MM.1S (cell line): ENCODE measurements at regions not wholly inside any gene's neighbourhood (a gene's known extent, or its start where the extent isn't known, plus 50 kb on each side); places are given as distances from the start of the nearest gene placed in this dataset.

ENCODE experiments used
- DNase-seq: peaks from one replicate; pipeline ENCODE4 v3.0.0-alpha.2; 2015
- H2AFZ ChIP-seq: fragments of 300-600 bp; sonication (generic); 2 replicates; pipeline ENCODE4 v1.6.0; 2016; ENCODE audit warnings: antibody characterized with exemption, low read length
- H3F3A ChIP-seq: fragments of 300-600 bp; sonication (generic); 2 replicates; pipeline ENCODE4 v1.6.1; 2016; ENCODE audit warnings: mild to moderate bottlenecking, antibody characterized with exemption, low read length, moderate library complexity, mixed read lengths; ENCODE audit not compliant: insufficient read depth
- H3K27ac ChIP-seq: fragments of 300-600 bp; sonication (generic); 2 replicates; pipeline ENCODE4 v1.5.1; 2016; ENCODE audit warnings: mild to moderate bottlenecking, low read length
- H3K27me3 ChIP-seq: fragments of 300-600 bp; sonication (generic); replicated peaks from 2 replicates; pipeline ENCODE4 v1.6.0; 2016; ENCODE audit warnings: low read length; ENCODE audit not compliant: insufficient read depth
- H3K36me3 ChIP-seq: fragments of 300-600 bp; sonication (generic); replicated peaks from 2 replicates; pipeline ENCODE4 v1.6.1; 2016; ENCODE audit warnings: mild to moderate bottlenecking, low read length, mixed read lengths; ENCODE audit not compliant: insufficient read depth
- H3K4me1 ChIP-seq: fragments of 300-600 bp; sonication (generic); 2 replicates; pipeline ENCODE4 v1.6.1; 2016; ENCODE audit warnings: low read length, mixed read lengths
- H3K4me2 ChIP-seq: fragments of 300-600 bp; sonication (generic); 2 replicates; pipeline ENCODE4 v1.6.0; 2016; ENCODE audit warnings: low read depth, low read length
- H3K4me3 ChIP-seq: fragments of 300-600 bp; sonication (generic); 2 replicates; pipeline ENCODE4 v1.5.1; 2016; ENCODE audit warnings: low read length, mixed read lengths
- H3K79me2 ChIP-seq: fragments of 300-600 bp; sonication (generic); 2 replicates; pipeline ENCODE4 v1.6.1; 2016; ENCODE audit warnings: mixed run types, low read length, mixed read lengths
- H3K9ac ChIP-seq: fragments of 300-600 bp; sonication (generic); 2 replicates; pipeline ENCODE4 v1.6.1; 2016; ENCODE audit warnings: low read length, mixed read lengths
- H3K9me2 ChIP-seq: fragments of 300-600 bp; sonication (generic); replicated peaks from 2 replicates; pipeline ENCODE4 v1.6.1; 2016; ENCODE audit warnings: mild to moderate bottlenecking, low read length, mixed read lengths; ENCODE audit not compliant: insufficient read depth
- H3K9me3 ChIP-seq: fragments of 300-600 bp; sonication (generic); replicated peaks from 2 replicates; pipeline ENCODE4 v1.6.1; 2016; ENCODE audit warnings: mild to moderate bottlenecking, low read length, mixed read lengths; ENCODE audit not compliant: insufficient read depth
- H4K20me1 ChIP-seq: fragments of 300-600 bp; sonication (generic); 2 replicates; pipeline ENCODE4 v1.6.1; 2016; ENCODE audit warnings: mild to moderate bottlenecking, low read length, moderate library complexity, mixed read lengths; ENCODE audit not compliant: insufficient read depth
- EZH2 ChIP-seq: fragments of 300-600 bp; sonication (generic); optimal IDR thresholded peaks from 2 replicates; pipeline ENCODE3; 2017; ENCODE audit warnings: low read depth, mild to moderate bottlenecking, antibody characterized with exemption, low read length, mixed read lengths
- EZH2phosphoT487 ChIP-seq: fragments of 300-600 bp; sonication (generic); IDR thresholded peaks from 2 replicates; pipeline ENCODE4 v1.6.1; 2018; ENCODE audit warnings: antibody characterized with exemption, low read length
- TF ChIP-seq, protein P1 (sequence below): fragments of 300-600 bp; sonication (generic); IDR thresholded peaks from 2 replicates; pipeline ENCODE4 v1.5.1; 2016; ENCODE audit warnings: antibody characterized with exemption, low read length, mixed read lengths

DNA sequence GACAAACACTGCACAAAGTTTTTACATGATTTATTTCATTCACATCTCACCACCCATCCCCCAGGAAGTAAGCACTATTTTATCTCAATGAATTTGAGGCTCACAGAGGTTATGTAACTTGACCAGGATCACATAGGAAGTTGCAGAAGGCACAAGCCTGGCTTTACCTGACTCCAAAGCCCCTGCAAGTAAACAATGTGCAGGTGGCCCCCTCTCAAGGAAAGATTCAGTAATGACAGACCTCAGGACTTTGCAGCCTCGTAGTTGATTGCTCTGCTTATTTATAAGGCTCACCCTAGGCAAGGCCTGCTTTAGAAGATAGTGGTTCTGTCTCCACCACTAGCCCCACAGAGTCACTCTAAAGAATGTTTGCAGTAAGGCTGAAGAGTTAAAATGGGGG, 79.8 kb upstream of the MDFIC2 start:
- Histone ChIP-seq H3F3A (no peaks in the 10 kb centered on the region), H2AFZ (no peak overlapping the region), H4K20me1 (no peaks in the 10 kb centered on the region), H3K79me2 (no peaks in the 10 kb centered on the region), H3K4me1 (no peaks in the 10 kb centered on the region), H3K36me3 (no peaks in the 10 kb centered on the region), H3K4me3 (no peak overlapping the region), H3K9ac (no peak overlapping the region), H3K4me2 (no peak overlapping the region), H3K9me3 (no peaks in the 10 kb centered on the region), H3K9me2 (no peaks in the 10 kb centered on the region), H3K27ac (no peak overlapping the region), H3K27me3 (no peaks in the 10 kb centered on the region)
- no peak for DNase-seq
- TF ChIP-seq, protein P1, sequence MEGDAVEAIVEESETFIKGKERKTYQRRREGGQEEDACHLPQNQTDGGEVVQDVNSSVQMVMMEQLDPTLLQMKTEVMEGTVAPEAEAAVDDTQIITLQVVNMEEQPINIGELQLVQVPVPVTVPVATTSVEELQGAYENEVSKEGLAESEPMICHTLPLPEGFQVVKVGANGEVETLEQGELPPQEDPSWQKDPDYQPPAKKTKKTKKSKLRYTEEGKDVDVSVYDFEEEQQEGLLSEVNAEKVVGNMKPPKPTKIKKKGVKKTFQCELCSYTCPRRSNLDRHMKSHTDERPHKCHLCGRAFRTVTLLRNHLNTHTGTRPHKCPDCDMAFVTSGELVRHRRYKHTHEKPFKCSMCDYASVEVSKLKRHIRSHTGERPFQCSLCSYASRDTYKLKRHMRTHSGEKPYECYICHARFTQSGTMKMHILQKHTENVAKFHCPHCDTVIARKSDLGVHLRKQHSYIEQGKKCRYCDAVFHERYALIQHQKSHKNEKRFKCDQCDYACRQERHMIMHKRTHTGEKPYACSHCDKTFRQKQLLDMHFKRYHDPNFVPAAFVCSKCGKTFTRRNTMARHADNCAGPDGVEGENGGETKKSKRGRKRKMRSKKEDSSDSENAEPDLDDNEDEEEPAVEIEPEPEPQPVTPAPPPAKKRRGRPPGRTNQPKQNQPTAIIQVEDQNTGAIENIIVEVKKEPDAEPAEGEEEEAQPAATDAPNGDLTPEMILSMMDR, result no peak
- no peak for TF ChIP-seq EZH2phosphoT487
- TF ChIP-seq EZH2, result no peak

DNA sequence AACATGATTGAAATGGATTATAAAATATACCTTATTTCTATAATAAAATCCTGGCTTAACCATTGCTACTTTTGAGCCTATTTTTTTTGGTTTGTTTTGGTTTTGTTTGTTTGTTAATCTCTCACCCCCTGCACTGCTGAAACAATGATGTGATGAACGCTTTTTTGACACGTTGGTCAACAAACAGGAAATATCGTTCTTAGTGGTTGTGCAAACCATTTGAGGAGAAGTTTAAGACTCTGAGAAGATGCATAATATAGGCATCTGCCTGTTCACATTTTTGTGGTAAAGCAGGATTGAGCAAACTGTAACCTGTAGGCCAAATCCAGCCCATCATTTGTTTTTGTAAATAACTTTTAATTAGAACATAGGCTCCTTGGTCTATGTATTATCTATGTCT, 75.5 kb upstream of the MDFIC2 start:
- no peak overlapping the region for H3K27ac ChIP-seq
- H3K9me3 ChIP-seq, result no peaks in the 10 kb centered on the region
- H3K27me3 ChIP-seq, result no peaks in the 10 kb centered on the region
- no peaks in the 10 kb centered on the region for H3K36me3 ChIP-seq
- TF ChIP-seq, protein P1, result no peak
- no peak for TF ChIP-seq EZH2
- TF ChIP-seq EZH2phosphoT487, result no peak
- H3K4me1 ChIP-seq, result peaks cover 12% of the 10 kb centered on the region
- no peaks in the 10 kb centered on the region for H3K9me2 ChIP-seq
- H2AFZ ChIP-seq, result no peak overlapping the region
- no peak for DNase-seq
- no peaks in the 10 kb centered on the region for H4K20me1 ChIP-seq
- H3F3A ChIP-seq, result peaks cover 5% of the 10 kb centered on the region; the same call in 1 of the 2 replicates
- H3K4me3 ChIP-seq, result no peak overlapping the region
- no peak overlapping the region for H3K9ac ChIP-seq
- H3K4me2 ChIP-seq, result no peak overlapping the region
- H3K79me2 ChIP-seq, result no peaks in the 10 kb centered on the region

DNA sequence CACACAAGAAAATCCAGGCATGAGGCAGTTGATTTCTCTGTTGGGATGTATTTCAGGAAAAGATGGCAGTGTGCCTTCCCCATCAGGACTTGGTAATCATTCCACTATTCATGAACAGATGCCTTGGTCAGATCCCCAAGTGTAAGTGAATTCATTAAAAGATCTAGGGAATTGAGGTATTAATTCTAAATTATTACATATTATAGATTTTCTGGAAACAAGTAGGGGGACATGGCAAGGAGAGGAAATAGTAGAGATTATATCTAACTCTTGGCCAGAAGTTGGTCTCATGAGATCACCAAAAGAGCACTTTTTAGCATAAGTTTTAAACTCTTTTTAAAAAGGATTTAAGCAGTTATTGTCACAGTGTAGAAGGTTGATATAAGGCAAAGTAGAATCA, 74.4 kb upstream of the MDFIC2 start:
- no peaks in the 10 kb centered on the region for H3K79me2 ChIP-seq
- peaks cover 19% of the 10 kb centered on the region for H3K4me1 ChIP-seq
- no peaks in the 10 kb centered on the region for H3K9me3 ChIP-seq
- TF ChIP-seq EZH2, result no peak
- TF ChIP-seq, protein P1, result no peak
- no peak for TF ChIP-seq EZH2phosphoT487
- no peak overlapping the region for H3K27ac ChIP-seq
- H2AFZ ChIP-seq, result no peak overlapping the region
- no peaks in the 10 kb centered on the region for H3K36me3 ChIP-seq
- no peak overlapping the region for H3K4me3 ChIP-seq
- DNase-seq, result no peak
- peaks cover 7% of the 10 kb centered on the region; the same call in 1 of the 2 replicates for H3F3A ChIP-seq
- H3K9me2 ChIP-seq, result no peaks in the 10 kb centered on the region
- no peaks in the 10 kb centered on the region for H4K20me1 ChIP-seq
- no peak overlapping the region for H3K9ac ChIP-seq
- H3K27me3 ChIP-seq, result no peaks in the 10 kb centered on the region
- no peak overlapping the region for H3K4me2 ChIP-seq

DNA sequence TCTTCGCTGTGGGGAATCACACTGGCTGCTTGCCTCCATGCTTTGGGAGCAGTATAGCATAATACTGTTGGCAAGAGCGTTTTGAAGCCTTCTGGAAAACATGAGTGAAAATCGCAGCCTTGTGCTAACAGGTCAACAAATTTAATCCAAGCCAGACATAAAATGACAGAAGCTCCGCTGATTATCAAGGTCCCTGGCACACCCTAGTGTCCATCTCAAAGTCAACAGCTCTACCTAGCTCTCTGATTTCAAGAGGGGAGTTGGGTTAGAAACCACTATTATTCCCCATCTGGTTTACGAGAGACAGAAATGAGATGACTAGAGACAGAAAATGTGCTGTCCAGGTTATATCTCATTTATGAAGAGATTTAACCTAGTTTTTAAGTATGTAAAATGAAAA, 73.6 kb upstream of the MDFIC2 start:
- Histone ChIP-seq H3K36me3 (no peaks in the 10 kb centered on the region), H3K27me3 (no peaks in the 10 kb centered on the region), H3K4me1 (peaks cover 19% of the 10 kb centered on the region), H3F3A (peaks cover 7% of the 10 kb centered on the region; the same call in 1 of the 2 replicates), H2AFZ (no peak overlapping the region), H3K79me2 (no peaks in the 10 kb centered on the region), H3K27ac (no peak overlapping the region), H3K9me2 (no peaks in the 10 kb centered on the region), H4K20me1 (no peaks in the 10 kb centered on the region), H3K4me2 (no peak overlapping the region), H3K9me3 (no peaks in the 10 kb centered on the region), H3K4me3 (no peak overlapping the region), H3K9ac (no peak overlapping the region)
- DNase-seq, result no peak
- TF ChIP-seq EZH2phosphoT487 (no peak), EZH2 (no peak)
- TF ChIP-seq, protein P1, result no peak
